Kasumi-1 (cell line): ENCODE measurements at regions not wholly inside any gene's neighbourhood (a gene's known extent, or its start where the extent isn't known, plus 50 kb on each side); places are given as distances from the start of the nearest gene placed in this dataset.
"Not testable (repeated sequence)": the region's sequence is repeated elsewhere in the genome, so short reads cannot be mapped to it uniquely, and the experiment has no call there.

ENCODE experiments used
- DNase-seq, 2 experiments: peaks; one replicate each; lab custom pipeline; 2025; lab: John Stamatoyannopoulos, UW

GRCh38 chr4:137394018-137394417, 138.3 kb downstream of the PCDH18 start:
- no peak for DNase-seq

- no peak for DNase-seq
These were observed 139.2 kb downstream of the PCDH18 start for GRCh38 chr4:137393044-137393443.

GRCh38 chr4:137390707-137391106, 141.6 kb downstream of the PCDH18 start:
- DNase-seq: no peak

GRCh38 chr4:137389911-137390520, 142.3 kb downstream of the PCDH18 start:
- DNase-seq: no peak

GRCh38 chr4:137387924-137388323, 144.4 kb downstream of the PCDH18 start:
- DNase-seq: no peak

- DNase-seq: no peak
These were observed 147.8 kb downstream of the PCDH18 start for GRCh38 chr4:137384476-137384875.

- no peak for DNase-seq
These were observed 153.5 kb downstream of the PCDH18 start for GRCh38 chr4:137378821-137379220.

GRCh38 chr4:137378393-137378792, 153.9 kb downstream of the PCDH18 start:
- DNase-seq: no peak

GRCh38 chr4:137376312-137376711, 156.0 kb downstream of the PCDH18 start:
- DNase-seq: no peak

GRCh38 chr4:137375111-137375850, 157.0 kb downstream of the PCDH18 start:
- DNase-seq: no peak

GRCh38 chr4:137370679-137371078, 161.6 kb downstream of the PCDH18 start:
- no peak for DNase-seq

GRCh38 chr4:137370206-137370633, 162.1 kb downstream of the PCDH18 start:
- DNase-seq: no peak

- DNase-seq: no peak
These were observed 164.7 kb downstream of the PCDH18 start for GRCh38 chr4:137367620-137368019.

GRCh38 chr4:137363496-137363895, 168.8 kb downstream of the PCDH18 start:
- no peak for DNase-seq

GRCh38 chr4:137361756-137362470, 170.4 kb downstream of the PCDH18 start:
- DNase-seq: no peak

GRCh38 chr4:137360761-137361160, 171.5 kb downstream of the PCDH18 start:
- DNase-seq: no peak

- DNase-seq: no peak
These were observed 172.5 kb downstream of the PCDH18 start for GRCh38 chr4:137359691-137360315.

- not testable (repeated sequence) for DNase-seq
These were observed 177.7 kb downstream of the PCDH18 start for GRCh38 chr4:137354562-137354961.

GRCh38 chr4:137347371-137347770, 184.9 kb downstream of the PCDH18 start:
- no peak for DNase-seq

GRCh38 chr4:137345597-137345996, 186.7 kb downstream of the PCDH18 start:
- DNase-seq: no peak

GRCh38 chr4:137343221-137343620, 189.1 kb downstream of the PCDH18 start:
- no peak for DNase-seq

GRCh38 chr4:137333031-137333430, 199.3 kb downstream of the PCDH18 start:
- no peak for DNase-seq

GRCh38 chr4:137312257-137312656, 220.0 kb downstream of the PCDH18 start:
- DNase-seq: no peak
